Activated naive CD4-positive, alpha-beta T cell treated with anti-CD3 and anti-CD28 coated beads, Interleukin-2, amount 10 ng/mL, durations not matched to agents 7 days and 5 days (primary cell): ENCODE measurements at regions not wholly inside any gene's neighbourhood (a gene's known extent, or its start where the extent isn't known, plus 50 kb on each side); places are given as distances from the start of the nearest gene placed in this dataset.
"Not testable (repeated sequence)": the region's sequence is repeated elsewhere in the genome, so short reads cannot be mapped to it uniquely, and the experiment has no call there.

Source experiments
- CTCF ChIA-PET: fragments of 350-600 bp; sonication (Branson Sonifier 250); formaldehyde crosslinking; loops from one replicate; lab custom pipeline; 2021; ENCODE audit warnings: antibody characterized with exemption; lab: Charles Lee
- DNase-seq: peaks from one replicate; pipeline ENCODE4 v3.0.0-alpha.2; 2020
- H3K27ac Mint-ChIP-seq: one replicate; pipeline ENCODE4 v1.8.0; 2021; ENCODE audit warnings: mild to moderate bottlenecking, moderate library complexity, mixed read lengths
- H3K27me3 Mint-ChIP-seq: one replicate; pipeline ENCODE4 v1.8.0; 2021; ENCODE audit warnings: mild to moderate bottlenecking, mixed read lengths
- H3K36me3 Mint-ChIP-seq: one replicate; pipeline ENCODE4 v1.8.0; 2021; ENCODE audit warnings: mixed read lengths
- H3K4me1 Mint-ChIP-seq: one replicate; pipeline ENCODE4 v1.8.0; 2021; ENCODE audit warnings: mixed read lengths
- H3K4me3 Mint-ChIP-seq: one replicate; pipeline ENCODE4 v1.8.0; 2021; ENCODE audit warnings: mild to moderate bottlenecking, moderate library complexity, mixed read lengths
- H3K9me3 Mint-ChIP-seq: one replicate; pipeline ENCODE4 v1.8.0; 2021; ENCODE audit warnings: mixed read lengths

DNA sequence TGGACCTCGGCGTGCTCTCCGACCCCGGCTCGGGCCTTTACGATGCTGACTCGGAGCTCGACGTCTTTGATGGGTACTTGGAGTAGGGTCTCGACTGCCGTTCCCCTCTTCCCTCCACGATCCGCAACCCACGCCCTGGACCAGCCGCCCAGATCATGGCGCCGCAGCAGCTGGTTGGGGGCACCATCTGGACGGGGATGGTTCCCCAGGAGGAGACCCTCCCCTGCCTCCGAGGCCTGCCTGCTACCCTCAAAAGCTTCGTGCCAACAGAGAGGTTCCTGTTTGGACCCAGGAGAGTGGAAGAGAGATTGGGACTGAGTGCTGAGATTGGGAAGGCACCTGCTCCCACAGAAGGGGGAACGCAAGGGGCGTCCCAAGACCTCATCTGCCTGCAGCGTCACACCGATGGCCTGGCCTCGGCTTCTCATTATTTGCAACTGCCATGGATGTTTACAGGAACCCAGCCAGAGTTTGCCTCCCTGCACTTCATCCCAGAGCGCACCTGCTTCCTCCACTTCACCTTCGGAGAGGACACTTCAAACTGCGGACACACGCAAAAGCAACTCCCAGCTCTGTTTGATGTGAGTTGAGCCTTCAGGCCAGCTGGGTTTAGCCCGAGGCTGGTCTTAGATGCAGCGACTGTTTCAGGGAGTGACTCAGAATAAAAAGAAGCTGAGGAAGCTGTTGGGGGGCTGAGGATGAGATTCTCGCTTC lies 58.9 kb downstream of the GOLGA6L7 start:
- not testable (repeated sequence) for H3K36me3 Mint-ChIP-seq, H3K27ac Mint-ChIP-seq, H3K4me1 Mint-ChIP-seq, H3K9me3 Mint-ChIP-seq
- CTCF ChIA-PET: interaction anchor here (1.1 kb wide), 1 partner anchor 186 kb away, joined by 3 read pairs; no protein-coding TSS in a partner anchor
- peaks cover 44% of the 10 kb centered on the region for H3K27me3 Mint-ChIP-seq
- H3K4me3 Mint-ChIP-seq: peak overlapping the region; percentile 34
- DNase-seq: peak; percentile 51

DNA sequence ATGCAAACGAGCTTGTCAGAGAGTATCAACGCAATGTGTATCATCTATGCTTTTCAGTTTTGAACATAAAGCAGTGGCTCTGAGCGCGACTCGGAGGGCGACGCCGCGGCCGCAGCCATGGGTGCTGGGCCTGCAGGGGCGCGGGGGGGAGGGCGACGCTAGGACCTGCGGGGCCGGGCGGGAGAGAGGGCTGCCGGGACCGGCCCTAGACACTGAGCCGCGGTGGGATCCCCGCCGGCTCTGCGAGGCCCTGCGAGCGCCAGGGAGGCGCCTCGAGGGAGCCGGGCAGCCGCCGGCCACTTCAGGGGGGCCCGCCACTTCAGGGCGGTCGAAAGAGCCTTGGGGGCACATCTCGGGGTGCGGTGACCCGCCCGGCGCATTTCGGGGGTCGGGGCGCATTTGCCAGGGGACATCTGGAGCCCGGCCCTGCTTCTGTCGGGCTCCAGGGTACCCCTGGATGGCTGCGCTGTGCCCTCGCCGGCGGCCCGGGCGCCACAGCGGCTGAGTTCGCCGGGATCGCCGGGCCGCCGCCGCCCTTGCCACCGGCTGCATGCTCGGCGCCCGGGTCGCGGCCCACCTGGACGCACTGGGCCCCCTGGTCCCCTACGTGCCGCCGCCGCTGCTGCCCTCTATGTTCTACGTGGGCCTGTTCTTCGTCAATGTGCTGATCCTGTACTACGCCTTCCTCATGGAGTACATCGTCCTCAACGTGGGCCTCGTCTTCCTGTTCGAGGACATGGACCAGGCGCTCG lies 59.6 kb downstream of the GOLGA6L7 start:
- H3K27me3 Mint-ChIP-seq: peaks cover 44% of the 10 kb centered on the region
- H3K36me3 Mint-ChIP-seq, CTCF ChIA-PET, H3K4me3 Mint-ChIP-seq, H3K4me1 Mint-ChIP-seq, H3K27ac Mint-ChIP-seq, H3K9me3 Mint-ChIP-seq, DNase-seq: not testable (repeated sequence)

DNA sequence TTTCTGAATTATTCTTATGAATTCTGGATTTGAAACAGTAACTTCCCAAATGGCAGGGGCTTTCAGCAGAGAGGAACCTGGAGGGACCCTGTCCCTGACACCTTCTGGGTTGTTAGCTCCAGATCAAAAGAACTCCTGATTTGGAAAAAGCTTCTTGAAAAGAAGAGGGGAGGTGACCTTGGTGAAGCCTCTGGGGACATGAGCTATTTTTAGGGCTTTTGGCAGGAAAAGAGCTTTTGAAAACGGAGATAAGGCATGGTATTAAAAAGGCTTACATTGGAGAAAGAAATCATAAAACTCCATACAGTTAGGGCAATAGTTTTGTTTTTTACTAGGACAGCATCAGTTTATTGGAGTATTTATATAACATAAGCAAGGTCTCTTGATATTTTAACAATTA lies 60.3 kb downstream of the GOLGA6L7 start:
- DNase-seq, H3K4me3 Mint-ChIP-seq, H3K4me1 Mint-ChIP-seq, H3K27ac Mint-ChIP-seq, CTCF ChIA-PET, H3K9me3 Mint-ChIP-seq, H3K36me3 Mint-ChIP-seq: not testable (repeated sequence)
- H3K27me3 Mint-ChIP-seq: peaks cover 44% of the 10 kb centered on the region

- CTCF ChIA-PET: no interaction called here
- Mint-ChIP-seq H3K4me3 (no peak overlapping the region), H3K27ac (no peak overlapping the region), H3K4me1 (peaks cover 6% of the 10 kb centered on the region), H3K27me3 (peaks cover 35% of the 10 kb centered on the region), H3K36me3 (no peaks in the 10 kb centered on the region), H3K9me3 (no peaks in the 10 kb centered on the region)
- DNase-seq: no peak
Measured at GRCh38 chr15:28786521-28786920, 61.9 kb downstream of the GOLGA6L7 start.

DNA sequence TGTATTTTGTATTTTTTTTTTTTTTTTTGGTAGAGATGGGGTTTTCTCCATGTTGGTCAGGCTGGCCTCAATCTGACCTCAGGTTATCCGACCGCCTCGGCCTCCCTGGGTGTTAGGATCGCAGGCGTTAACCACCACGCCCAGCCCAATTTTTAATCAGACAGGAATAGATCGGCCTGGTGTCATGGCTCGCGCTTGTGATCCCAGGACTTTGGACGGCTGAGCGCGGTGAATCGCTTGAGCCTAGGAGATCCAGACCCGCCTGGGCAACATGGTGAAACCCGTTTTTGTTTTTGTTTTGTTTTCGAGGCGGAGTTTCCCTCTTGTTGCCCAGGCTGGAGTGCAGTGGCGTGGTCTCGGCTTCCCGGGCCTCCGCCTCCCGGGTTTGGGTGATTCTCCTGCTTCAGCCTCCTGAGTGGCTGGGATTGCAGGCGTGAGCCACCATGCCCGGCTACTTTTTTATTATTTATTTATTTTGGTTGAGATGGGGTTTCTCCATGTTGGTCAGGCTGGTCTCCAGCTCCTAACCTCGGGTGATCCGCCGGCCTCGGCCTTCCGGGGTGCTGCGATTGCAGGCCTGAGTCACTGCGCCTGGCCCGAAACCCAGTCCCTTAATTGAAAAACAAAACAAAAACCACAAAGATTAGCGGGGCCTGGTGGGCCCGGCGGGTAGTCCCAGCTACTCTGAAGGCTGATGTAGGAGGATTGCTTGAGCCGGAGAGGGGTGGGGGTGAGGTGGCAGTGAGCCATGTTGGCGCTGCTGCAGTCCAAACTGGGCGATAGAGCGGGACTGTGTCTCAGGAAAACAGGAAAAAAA lies 63.9 kb downstream of the GOLGA6L7 start:
- DNase-seq, H3K9me3 Mint-ChIP-seq, CTCF ChIA-PET, H3K4me1 Mint-ChIP-seq, H3K27ac Mint-ChIP-seq, H3K4me3 Mint-ChIP-seq, H3K36me3 Mint-ChIP-seq: not testable (repeated sequence)
- peaks cover 33% of the 10 kb centered on the region for H3K27me3 Mint-ChIP-seq

DNA sequence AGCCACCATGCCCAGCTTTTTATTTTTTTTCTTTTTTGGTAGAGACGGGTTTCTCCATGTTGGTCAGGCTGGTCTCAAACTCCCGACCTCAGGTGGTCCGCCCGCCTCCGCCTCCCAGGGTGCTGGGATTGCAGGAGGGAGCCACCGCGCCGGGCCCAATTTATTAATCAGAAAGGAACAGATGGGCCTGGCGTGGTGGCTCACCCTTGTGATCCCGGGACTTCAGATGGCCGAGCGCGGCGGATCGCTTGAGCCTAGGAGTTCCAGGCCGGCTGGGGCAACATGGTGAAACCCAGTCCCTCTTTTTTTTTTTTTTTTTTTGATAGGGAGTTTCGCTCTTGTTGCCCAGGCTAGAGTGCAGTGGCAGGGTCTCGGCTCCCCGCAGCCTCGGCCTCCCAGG lies 64.6 kb downstream of the GOLGA6L7 start:
- no peak overlapping the region for H3K27ac Mint-ChIP-seq
- DNase-seq: no peak
- H3K27me3 Mint-ChIP-seq: peaks cover 29% of the 10 kb centered on the region
- no peak overlapping the region for H3K4me3 Mint-ChIP-seq
- H3K36me3 Mint-ChIP-seq: no peaks in the 10 kb centered on the region
- H3K4me1 Mint-ChIP-seq: no peaks in the 10 kb centered on the region
- CTCF ChIA-PET: no interaction called here
- H3K9me3 Mint-ChIP-seq: no peaks in the 10 kb centered on the region

- Mint-ChIP-seq H3K27me3 (peaks cover 25% of the 10 kb centered on the region), H3K27ac (no peak overlapping the region), H3K36me3 (no peaks in the 10 kb centered on the region), H3K4me1 (no peaks in the 10 kb centered on the region), H3K4me3 (no peak overlapping the region), H3K9me3 (no peaks in the 10 kb centered on the region)
- no peak for DNase-seq
- CTCF ChIA-PET: no interaction called here
Measured at GRCh38 chr15:28783466-28783865, 65.0 kb downstream of the GOLGA6L7 start.

DNA sequence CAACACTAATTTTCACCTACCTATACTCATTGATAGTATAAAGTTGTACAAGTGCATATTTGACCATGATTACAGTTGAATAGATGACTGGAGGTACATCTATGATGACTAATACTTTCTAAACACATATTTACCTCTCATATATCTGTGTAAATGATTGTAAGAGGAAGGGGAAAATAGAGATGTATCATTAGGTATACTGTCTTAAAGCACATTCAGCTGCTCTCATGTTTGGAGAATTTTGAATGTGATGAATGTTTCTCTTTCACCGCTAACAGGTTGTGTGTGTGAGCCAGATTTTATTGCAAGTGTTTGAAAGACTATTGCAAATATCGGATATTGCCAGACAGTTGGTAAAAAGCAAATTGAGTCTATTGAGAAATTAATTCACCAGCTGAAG lies 66.2 kb upstream of the GOLGA8M start:
- H3K9me3 Mint-ChIP-seq, CTCF ChIA-PET, H3K36me3 Mint-ChIP-seq, DNase-seq, H3K27ac Mint-ChIP-seq, H3K4me1 Mint-ChIP-seq, H3K4me3 Mint-ChIP-seq, H3K27me3 Mint-ChIP-seq: not testable (repeated sequence)

DNA sequence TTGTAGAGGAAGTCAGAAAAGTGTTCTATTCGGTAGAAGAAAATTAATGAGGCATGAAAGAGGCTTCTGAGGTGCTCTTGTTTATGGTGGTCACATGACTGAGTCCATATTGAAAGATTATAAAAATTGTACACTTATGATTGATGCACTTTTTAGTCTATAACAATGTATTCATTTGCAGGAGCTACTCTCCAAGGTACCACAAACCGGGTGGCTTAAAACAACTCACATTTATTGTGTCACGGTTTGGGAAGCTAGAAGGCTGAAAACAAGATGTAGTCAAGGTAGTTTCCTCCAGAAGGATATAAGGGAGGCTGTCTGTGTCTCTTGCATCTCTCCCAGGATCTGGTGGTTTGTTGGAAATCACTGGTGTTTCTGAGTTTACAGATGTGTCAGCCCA lies 60.6 kb upstream of the GOLGA8M start:
- H3K36me3 Mint-ChIP-seq, H3K4me3 Mint-ChIP-seq, H3K4me1 Mint-ChIP-seq, CTCF ChIA-PET, H3K27ac Mint-ChIP-seq, H3K9me3 Mint-ChIP-seq, DNase-seq, H3K27me3 Mint-ChIP-seq: not testable (repeated sequence)
